Stimulated activated CD8-positive, alpha-beta memory T cell treated with anti-CD3 and anti-CD28 coated beads, Interleukin-15, amount 100 ng/mL, for 24 hours (primary cell): ENCODE measurements at regions not wholly inside any gene's neighbourhood (a gene's known extent, or its start where the extent isn't known, plus 50 kb on each side); places are given as distances from the start of the nearest gene placed in this dataset.
"Not testable (repeated sequence)": the region's sequence is repeated elsewhere in the genome, so short reads cannot be mapped to it uniquely, and the experiment has no call there.

Experiments used
- DNase-seq: peaks from one replicate; pipeline ENCODE4 v3.0.0-alpha.2; 2020; ENCODE audit warnings: low read depth

GRCh38 chr14:53395267-53395666 is 242.1 kb upstream of the DDHD1 start:
- not testable (repeated sequence) for DNase-seq

GRCh38 chr14:53391631-53392285 is 238.6 kb upstream of the DDHD1 start:
- no peak for DNase-seq

- no peak for DNase-seq
Measured at GRCh38 chr14:53391156-53391555, 238.0 kb upstream of the DDHD1 start.

GRCh38 chr14:53390008-53390407 is 236.9 kb upstream of the DDHD1 start:
- no peak for DNase-seq

- no peak for DNase-seq
Measured at GRCh38 chr14:53389202-53389601, 236.1 kb upstream of the DDHD1 start.

- DNase-seq, result no peak
Measured at GRCh38 chr14:53386362-53386761, 233.2 kb upstream of the DDHD1 start.

- no peak for DNase-seq
Measured at GRCh38 chr14:53384536-53384935, 231.4 kb upstream of the DDHD1 start.

- DNase-seq, result no peak
Measured at GRCh38 chr14:53384073-53384472, 230.9 kb upstream of the DDHD1 start.

GRCh38 chr14:53381895-53382294 is 228.8 kb upstream of the DDHD1 start:
- DNase-seq, result no peak

- no peak for DNase-seq
Measured at GRCh38 chr14:53380867-53381225, 227.7 kb upstream of the DDHD1 start.

GRCh38 chr14:53380052-53380866 is 227.1 kb upstream of the DDHD1 start:
- no peak for DNase-seq

- no peak for DNase-seq
Measured at GRCh38 chr14:53378142-53378541, 225.0 kb upstream of the DDHD1 start.

- DNase-seq, result no peak
Measured at GRCh38 chr14:53376064-53376463, 222.9 kb upstream of the DDHD1 start.

- DNase-seq, result no peak
Measured at GRCh38 chr14:53375599-53375998, 222.5 kb upstream of the DDHD1 start.

GRCh38 chr14:53368711-53369201 is 215.6 kb upstream of the DDHD1 start:
- DNase-seq, result no peak

- DNase-seq, result no peak
Measured at GRCh38 chr14:53368066-53368465, 214.9 kb upstream of the DDHD1 start.

GRCh38 chr14:53367644-53368026 is 214.5 kb upstream of the DDHD1 start:
- DNase-seq, result no peak

GRCh38 chr14:53365486-53366130 is 212.5 kb upstream of the DDHD1 start:
- DNase-seq, result no peak

GRCh38 chr14:53362916-53363315 is 209.8 kb upstream of the DDHD1 start:
- DNase-seq, result not testable (repeated sequence)

- no peak for DNase-seq
Measured at GRCh38 chr14:53360829-53361228, 207.7 kb upstream of the DDHD1 start.

GRCh38 chr14:53358166-53358565 is 205.0 kb upstream of the DDHD1 start:
- DNase-seq, result no peak

- DNase-seq, result no peak
Measured at GRCh38 chr14:53356361-53357150, 203.4 kb upstream of the DDHD1 start.
